ENCODE measurements at regions not wholly inside any gene's neighbourhood (a gene's known extent, or its start where the extent isn't known, plus 50 kb on each side); places are given as distances from the start of the nearest gene placed in this dataset.

GRCh38 chr1:14055442-14056223 lies 355.6 kb downstream of the PRDM2 start:
- DNase-seq, result no peak

DNA sequence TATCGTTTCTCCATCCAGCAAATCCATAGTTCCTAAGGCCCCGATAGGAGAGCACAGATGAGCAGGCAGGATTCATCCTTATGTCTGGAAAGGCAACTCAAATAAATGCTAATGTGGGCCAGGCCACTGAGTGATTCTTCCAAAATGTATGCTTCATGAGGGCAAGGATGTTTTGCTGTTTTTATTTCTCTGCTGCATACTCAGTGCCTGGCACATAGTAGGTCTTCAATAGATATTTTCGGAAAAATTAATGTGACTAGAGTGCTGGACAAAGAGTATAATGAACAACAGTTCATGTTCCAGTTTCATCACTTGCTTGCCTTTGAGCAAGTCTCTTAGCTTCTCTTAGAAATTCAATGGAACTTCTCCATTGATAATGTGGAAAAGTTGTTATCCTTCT lies 357.7 kb downstream of the PRDM2 start:
- no peak for DNase-seq

DNA sequence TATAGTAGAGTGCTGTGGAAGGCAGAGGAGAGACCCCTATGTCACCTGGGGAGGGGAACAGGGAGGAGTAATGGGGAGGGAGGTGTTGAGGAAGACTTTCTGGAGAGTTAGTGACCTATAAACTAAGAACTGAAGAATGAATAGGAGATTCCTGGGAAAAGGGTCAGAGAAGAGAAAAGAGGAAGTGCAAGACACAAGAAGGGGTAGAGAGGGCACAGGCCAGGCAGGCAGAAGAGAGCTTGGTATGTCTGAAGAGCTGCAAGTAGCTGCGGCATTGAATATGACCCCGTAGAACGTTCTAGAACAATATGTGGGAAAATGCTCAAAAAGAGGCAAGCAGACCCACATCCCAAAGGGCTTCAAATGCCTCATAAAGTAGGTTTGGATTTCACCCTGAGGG lies 361.2 kb downstream of the PRDM2 start:
- no peak for DNase-seq

DNA sequence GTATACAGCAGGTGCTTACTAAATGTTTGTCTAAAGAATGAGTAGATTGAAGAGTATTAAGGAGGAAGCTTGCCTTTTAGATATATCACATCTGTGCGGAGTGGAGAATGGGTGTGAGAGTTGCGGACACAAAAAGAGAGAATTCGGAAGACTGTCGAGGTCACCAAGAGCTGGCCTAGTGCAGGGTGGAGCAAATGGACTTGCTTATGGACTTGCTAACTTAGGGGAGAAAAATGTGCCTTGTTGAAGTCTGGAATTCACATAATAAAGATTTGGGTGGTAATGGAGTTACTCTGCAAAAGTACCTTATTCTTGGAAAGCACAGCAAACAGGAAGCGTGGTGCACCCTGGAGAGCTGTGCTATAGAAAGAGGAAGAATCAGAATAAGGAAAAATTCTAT lies 361.7 kb downstream of the PRDM2 start:
- no peak for DNase-seq

- DNase-seq, result no peak
Measured at GRCh38 chr1:14062669-14063068, 362.7 kb downstream of the PRDM2 start.

- DNase-seq, result no peak
Measured at GRCh38 chr1:14064649-14065442, 364.9 kb downstream of the PRDM2 start.

DNA sequence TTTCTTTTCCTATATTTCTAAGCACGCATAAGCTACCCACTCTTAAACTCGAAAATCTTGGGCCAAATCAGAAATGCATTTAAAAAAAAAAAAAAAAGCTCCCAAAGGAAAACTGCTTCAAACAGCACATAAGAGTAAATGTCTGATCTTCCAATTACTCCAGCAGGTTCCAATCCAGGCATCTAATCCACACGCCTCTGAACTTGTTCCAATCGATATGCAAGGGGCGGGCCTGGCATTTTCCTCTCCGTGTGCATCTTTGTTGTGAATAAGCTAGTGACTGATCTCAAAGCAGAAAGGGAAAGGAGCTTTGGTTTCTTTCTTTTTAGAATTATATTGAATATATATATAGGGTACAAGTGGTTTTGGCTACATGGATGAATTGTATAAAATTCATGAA lies 365.5 kb downstream of the PRDM2 start:
- DNase-seq, result no peak

DNA sequence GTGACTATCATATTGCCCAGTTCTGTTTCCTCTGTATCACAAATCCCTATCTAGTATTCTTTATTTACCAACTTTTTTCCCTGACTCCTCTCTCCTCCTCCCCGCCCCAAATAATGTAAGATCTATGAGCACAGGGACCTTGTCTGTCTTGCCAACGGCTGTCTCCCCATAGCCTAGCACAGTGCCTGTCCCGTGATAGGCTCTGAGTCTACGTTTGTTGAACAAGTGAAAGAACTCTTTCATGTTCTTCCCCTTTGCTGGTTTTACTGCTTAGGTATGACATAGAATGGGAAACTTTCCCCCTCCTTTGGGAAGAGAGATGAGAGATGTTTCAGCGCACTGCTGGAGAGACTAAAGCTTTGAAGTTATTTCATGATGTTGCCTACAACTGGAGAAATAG lies 367.0 kb downstream of the PRDM2 start:
- no peak for DNase-seq

DNA sequence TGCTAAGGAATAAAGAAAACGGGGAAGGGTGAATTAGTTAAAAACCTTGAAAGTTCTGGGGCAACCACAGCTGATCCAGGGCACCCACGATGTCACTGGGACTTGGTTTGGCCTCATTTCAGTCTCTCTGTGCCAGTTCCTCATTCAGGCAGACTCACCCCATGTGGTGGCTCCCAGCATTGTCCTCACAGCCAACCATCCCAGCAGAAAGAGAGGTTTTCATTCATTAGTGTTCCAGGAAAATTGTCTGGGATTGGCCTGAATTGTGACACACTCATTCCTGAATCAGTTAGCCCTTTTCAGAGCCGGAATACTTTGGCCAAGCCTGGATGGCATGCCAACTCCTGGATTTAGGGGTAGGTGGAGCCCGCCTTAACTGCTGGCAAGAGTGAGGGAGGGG lies 367.7 kb downstream of the PRDM2 start:
- no peak for DNase-seq

DNA sequence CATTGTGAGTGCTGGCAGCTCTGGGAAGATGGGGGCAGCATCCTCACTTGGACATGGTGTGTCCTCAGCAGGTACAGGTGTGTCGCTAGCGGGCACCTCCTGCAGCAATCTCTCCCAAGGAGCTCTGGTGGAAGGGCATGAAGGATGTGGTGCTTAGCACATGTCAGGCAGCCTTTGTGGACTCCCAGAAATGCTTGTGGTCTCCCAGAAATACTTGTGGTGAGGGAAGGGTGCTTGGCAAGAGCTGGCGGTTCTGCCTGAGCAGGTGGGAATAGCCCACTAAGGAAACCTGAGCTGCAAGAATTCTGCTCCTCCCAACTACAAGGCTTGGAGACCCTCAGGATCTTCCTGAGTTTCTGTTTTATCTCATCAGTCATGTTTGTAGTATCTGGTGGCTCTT lies 371.6 kb downstream of the PRDM2 start:
- DNase-seq, result no peak

DNA sequence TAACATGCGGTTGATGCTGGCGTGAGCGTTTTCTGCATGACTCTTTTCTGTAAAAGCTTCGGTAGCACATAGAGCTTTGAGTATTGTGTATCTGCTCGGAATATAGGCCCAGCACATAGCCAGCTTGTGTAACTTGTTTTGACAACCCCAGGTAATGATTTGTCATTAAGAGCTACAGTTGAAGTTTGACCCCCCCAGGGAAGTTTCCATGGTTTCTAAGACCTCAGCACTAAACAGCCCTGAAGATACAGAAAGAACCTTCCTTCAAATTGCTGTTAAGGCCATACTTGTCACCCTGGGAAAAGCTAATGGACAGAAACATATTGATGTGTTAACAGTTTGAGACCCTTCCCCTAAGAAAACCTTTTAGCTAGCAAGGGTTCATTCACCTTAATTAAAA lies 380.7 kb downstream of the PRDM2 start:
- peak; percentile 66 for DNase-seq

- DNase-seq, result no peak
Measured at GRCh38 chr1:14082331-14082730, 382.3 kb downstream of the PRDM2 start.

DNA sequence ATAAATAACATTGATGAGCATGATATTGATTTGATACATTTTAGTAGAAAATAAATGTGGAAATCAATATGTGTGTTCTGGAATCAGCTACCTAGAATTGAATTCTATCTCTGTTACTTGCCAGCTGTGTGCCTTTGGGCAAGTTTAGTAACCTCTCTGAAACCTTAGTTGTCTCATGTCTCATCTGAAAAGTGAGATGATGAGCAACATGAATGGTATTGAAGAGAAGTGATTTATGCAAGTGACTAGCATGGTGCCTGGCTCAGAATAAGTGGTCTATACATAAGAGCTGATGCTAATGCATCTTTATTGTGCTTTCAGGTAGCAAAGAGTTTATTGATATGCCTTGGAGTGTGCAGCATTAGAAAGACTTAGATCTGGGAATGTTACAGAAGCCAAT lies 383.3 kb downstream of the PRDM2 start:
- no peak for DNase-seq

GRCh38 chr1:14083706-14084105 lies 383.7 kb downstream of the PRDM2 start:
- no peak for DNase-seq

- DNase-seq, result no peak
Measured at GRCh38 chr1:14090062-14090461, 390.1 kb downstream of the PRDM2 start.

DNA sequence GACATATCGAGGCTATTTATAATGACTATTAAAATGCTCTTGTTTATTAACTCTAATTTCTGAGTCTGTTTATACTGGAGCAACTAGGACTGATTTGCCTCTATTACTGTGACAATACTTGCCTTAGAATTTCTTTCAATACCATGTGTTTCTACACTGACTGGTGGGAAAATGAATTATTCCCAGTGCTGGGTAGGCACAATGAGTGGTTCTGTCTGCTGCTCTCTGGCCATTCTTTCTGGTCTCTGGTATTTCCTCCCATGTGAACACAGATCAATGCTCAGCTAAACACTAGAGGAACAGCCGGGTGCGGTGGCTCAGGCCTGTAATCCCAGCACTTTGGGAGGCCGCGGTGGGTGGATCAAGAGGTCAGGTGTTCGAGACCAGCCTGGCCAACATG lies 390.5 kb downstream of the PRDM2 start:
- DNase-seq, result no peak

DNA sequence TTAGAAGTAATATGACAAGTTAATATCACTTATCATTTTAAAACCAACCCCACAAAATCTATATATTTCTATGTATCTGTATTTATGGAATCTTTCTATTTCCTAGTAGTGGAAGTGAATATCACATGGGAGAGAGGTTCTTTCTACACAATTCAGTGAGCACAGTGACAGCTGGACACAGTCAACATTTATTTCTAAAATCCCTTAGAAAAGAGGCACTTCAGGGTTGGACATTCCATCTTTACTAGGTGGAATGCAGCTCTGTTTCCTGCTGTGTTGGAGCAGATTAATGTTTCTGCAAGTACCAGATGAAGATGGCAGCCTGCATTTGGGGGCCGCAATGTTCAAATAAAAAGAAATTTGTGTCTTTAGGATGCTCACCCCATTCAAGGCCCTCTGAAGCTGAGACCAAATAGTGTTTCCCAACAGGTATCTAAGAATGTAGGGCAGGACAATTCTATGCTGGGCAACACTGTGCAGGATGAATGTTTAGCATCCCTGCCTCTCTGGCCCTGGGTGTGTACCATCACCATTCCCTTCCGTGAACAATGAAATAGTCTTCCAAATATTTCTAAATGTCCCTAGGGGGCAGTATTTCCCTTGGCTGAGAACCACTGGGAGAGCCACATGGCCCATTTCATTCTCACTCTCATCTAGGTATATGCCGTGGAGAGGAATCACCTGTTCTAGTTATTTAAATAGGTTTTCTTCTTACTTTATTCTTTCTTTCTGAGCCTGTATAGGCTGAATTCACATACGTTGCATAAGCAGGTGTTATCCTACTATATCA lies 394.8 kb downstream of the PRDM2 start:
- peak; percentile 36 for DNase-seq

DNA sequence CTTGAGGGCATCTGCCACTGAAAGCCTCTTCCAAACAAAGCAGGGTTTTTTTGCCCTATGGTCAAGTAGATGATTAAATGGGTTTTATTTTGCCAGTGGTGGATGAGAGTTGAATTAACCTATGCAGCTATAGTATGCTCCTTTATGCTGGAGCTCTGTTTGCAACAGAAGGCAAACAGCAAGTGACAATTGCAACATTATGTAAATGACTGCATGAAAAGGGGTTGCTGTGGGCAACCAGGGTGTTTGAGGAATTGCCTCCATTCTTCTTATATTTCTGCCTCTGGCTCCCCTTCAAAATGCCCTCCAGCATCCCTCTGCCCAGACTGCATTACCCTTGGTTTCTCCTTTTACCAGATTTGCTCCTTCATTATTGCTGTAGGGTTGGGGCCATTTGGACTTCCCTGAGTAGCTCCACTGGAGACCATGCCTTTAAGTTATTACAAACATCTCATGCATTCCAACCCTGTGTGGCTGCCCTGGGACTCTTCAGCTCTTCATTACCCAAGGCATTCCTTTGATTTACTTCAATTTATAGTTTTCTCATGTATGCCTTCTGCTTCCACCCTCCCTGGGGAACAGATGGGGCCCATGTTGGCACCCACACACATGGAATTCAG lies 398.4 kb downstream of the PRDM2 start:
- no peak for DNase-seq

DNA sequence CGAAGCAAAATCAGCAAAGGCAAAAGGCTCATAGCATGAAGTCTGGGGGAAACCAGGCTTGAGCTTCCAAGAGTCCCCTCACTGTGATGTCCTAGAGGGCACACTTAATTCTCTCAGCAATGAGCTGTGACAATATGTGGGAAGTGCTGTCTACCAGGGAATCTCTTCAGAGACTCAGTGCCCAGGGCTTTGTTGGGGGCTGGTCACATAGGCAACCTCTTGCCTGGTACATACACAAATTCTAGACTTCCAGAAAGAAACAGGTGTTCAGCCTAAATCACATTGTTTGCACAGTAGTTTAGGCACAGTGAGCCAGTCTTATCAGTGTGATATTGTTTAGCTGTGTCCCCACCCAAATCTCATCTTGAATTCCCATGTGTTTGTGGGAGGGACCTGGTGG lies 400.5 kb downstream of the PRDM2 start:
- no peak for DNase-seq

DNA sequence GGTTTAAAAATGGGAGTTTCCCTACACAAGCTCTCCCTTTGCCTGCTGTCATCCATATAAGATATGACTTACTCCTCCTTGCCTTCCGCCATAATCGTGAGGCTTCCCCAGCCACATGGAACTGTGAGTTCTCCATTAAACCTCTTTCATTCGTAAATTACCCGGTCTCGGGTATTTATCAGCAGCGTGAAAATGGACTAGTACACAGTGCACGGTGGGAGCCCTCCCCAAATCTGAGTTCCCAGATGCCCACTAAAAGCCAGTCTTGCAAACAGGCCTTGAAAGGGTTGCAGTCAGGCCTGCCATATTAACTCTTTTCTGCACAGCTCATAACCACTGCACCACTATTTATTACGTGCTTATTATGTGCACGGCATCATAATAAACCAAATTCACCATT lies 400.9 kb downstream of the PRDM2 start:
- DNase-seq, result no peak

GRCh38 chr1:14102180-14102579 lies 402.2 kb downstream of the PRDM2 start:
- DNase-seq, result no peak

DNA sequence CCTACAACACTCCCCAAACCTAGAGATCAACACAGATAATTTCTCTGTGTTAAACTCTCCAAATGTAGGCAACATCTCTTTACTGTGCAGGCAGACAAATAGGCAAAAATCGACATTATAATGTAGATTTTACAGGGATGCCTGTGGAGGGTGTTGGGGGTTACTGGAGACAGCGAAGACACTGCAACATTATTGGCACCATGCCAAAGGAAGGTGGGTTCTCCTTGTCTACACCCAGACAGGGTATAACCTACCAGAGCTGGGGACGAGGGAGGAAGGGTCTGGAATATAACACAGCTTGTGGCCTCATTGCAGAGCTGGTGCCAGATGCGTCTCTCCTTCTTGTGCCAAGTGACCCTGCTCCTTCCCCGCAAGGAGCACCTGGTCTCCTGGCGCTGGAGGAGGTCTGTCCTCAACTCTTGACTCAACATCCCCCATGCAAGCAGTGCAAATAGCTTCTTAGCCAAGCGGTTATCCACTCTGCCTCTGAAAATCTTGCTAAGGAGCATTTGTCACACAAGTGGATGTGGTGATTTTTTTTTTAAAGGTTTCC lies 404.0 kb downstream of the PRDM2 start:
- DNase-seq, result no peak

DNA sequence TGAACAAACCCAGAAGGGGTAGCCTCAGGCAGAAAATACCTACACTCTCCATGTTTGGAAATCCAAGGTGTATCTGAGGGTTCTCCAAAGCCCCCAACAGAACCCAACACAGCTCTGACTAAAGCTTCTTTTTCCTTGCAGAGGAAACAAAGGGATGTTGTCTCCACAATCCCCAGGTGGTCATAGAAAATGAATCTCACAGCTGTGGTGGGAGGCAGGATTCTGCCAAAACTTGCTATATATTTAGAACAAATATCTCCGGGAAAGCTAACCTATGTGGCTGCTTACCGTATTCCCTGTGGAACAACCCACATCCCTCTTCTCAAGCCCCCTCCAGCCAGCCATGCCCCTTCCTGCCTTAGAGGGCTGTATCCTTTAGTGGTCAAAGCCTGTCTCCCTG lies 406.1 kb downstream of the PRDM2 start:
- no peak for DNase-seq

All from eye (tissue), 1 donor.